ENCODE measurements at regions not wholly inside any gene's neighbourhood (a gene's known extent, or its start where the extent isn't known, plus 50 kb on each side); places are given as distances from the start of the nearest gene placed in this dataset.

DNA sequence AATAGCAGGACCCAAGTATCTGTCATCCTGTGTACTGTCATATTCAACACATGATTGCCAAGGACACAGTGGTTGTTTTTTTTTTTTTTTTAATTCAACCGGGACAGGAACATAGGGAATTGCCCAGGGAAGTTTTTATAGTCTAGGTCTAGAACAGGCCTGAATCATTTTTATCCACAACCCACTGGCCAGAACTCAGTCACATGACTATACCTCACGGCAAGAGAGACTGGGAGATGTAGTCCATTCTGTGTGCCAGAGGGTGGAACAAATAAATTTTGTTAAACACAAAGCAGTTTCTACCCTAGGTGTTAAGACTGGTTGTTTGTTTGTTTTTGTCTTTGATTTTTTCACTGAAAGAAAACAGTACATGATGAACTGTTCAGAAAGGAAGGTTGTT lies 105.8 kb upstream of the SMARCA2 start:
- TF ChIP-seq CTCF (IDR thresholded peaks at IDR 0.05; ENCODE audit: insufficient read depth, low read length, poor library complexity, severe bottlenecking) (no peak), EZH2phosphoT487 (conservative IDR thresholded peaks at IDR 0.05; ENCODE audit: low read length) (no peak)
